H9 (cell line): ENCODE measurements at regions not wholly inside any gene's neighbourhood (a gene's known extent, or its start where the extent isn't known, plus 50 kb on each side); places are given as distances from the start of the nearest gene placed in this dataset.

ENCODE experiments used
- DNase-seq: peaks from one replicate; pipeline ENCODE4 v3.0.0-alpha.2; 2017
- H2AFZ ChIP-seq: one replicate; pipeline ENCODE4 v1.6.1; 2013; ENCODE audit warnings: mild to moderate bottlenecking, low read length, control low read depth, moderate library complexity
- H2AK5ac ChIP-seq: 2 replicates; pipeline ENCODE4 v1.6.1; 2013; ENCODE audit warnings: low read length, control low read depth, mixed read lengths; ENCODE audit not compliant: insufficient read length
- H2BK120ac ChIP-seq: one replicate; pipeline ENCODE4 v1.6.1; 2013; ENCODE audit warnings: low read depth, mild to moderate bottlenecking, low read length, control low read depth, inconsistent platforms; ENCODE audit not compliant: poor library complexity, severe bottlenecking
- H2BK12ac ChIP-seq: 2 replicates; pipeline ENCODE4 v1.6.1; 2013; ENCODE audit warnings: low read length, control low read depth, mixed read lengths, low read depth; ENCODE audit not compliant: insufficient read length
- H2BK15ac ChIP-seq: 2 replicates; pipeline ENCODE4 v1.6.1; 2013; ENCODE audit warnings: low read depth, low read length, control low read depth
- H2BK20ac ChIP-seq: one replicate; pipeline ENCODE4 v1.6.1; 2013; ENCODE audit warnings: low read depth, mild to moderate bottlenecking, low read length, control low read depth, inconsistent platforms; ENCODE audit not compliant: poor library complexity, severe bottlenecking
- H2BK5ac ChIP-seq: 2 replicates; pipeline ENCODE4 v1.6.1; 2013; ENCODE audit warnings: low read length, control low read depth, mixed read lengths; ENCODE audit not compliant: insufficient read length
- H3K14ac ChIP-seq: 2 replicates; pipeline ENCODE4 v1.6.1; 2013; ENCODE audit warnings: low read length, control low read depth; ENCODE audit not compliant: insufficient read depth
- H3K18ac ChIP-seq: 2 replicates; pipeline ENCODE4 v1.6.1; 2013; ENCODE audit warnings: low read depth, mild to moderate bottlenecking, mixed read lengths, low read length, control low read depth; ENCODE audit not compliant: insufficient read length
- H3K23ac ChIP-seq: 2 replicates; pipeline ENCODE4 v1.6.1; 2013; ENCODE audit warnings: low read length, control low read depth, mixed read lengths, low read depth; ENCODE audit not compliant: insufficient read length
- H3K23me2 ChIP-seq: 2 replicates; pipeline ENCODE4 v1.6.1; 2013; ENCODE audit warnings: low read depth, mild to moderate bottlenecking, mixed read lengths, low read length, control low read depth; ENCODE audit not compliant: insufficient read length, poor library complexity, severe bottlenecking
- H3K27ac ChIP-seq: 2 replicates; pipeline ENCODE4 v1.5.1; 2013; ENCODE audit warnings: low read length, control low read depth, mixed read lengths, low read depth; ENCODE audit not compliant: insufficient read length
- H3K27me3 ChIP-seq: 2 replicates; pipeline ENCODE4 v1.6.1; 2013; ENCODE audit warnings: low read length, control low read depth, inconsistent platforms; ENCODE audit not compliant: insufficient read depth
- H3K4ac ChIP-seq: 2 replicates; pipeline ENCODE4 v1.6.1; 2013; ENCODE audit warnings: low read depth, mild to moderate bottlenecking, control low read depth, inconsistent platforms, low read length, moderate library complexity
- H3K4me1 ChIP-seq: 2 replicates; pipeline ENCODE4 v1.6.1; 2013; ENCODE audit warnings: low read length, control low read depth, inconsistent platforms; ENCODE audit not compliant: insufficient read depth
- H3K4me2 ChIP-seq: 2 replicates; pipeline ENCODE4 v1.6.1; 2013; ENCODE audit warnings: low read length, control low read depth, mixed read lengths; ENCODE audit not compliant: insufficient read length, insufficient read depth
- H3K56ac ChIP-seq: 2 replicates; pipeline ENCODE4 v1.6.1; 2013; ENCODE audit warnings: low read depth, mild to moderate bottlenecking, mixed read lengths, low read length, control low read depth; ENCODE audit not compliant: insufficient read length
- H3K79me1 ChIP-seq: 2 replicates; pipeline ENCODE4 v1.6.1; 2013; ENCODE audit warnings: low read depth, mild to moderate bottlenecking, moderate library complexity, low read length, control low read depth, inconsistent platforms; ENCODE audit not compliant: insufficient read depth, poor library complexity, severe bottlenecking
- H3K79me2 ChIP-seq: 2 replicates; pipeline ENCODE4 v1.6.1; 2013; ENCODE audit warnings: low read length, control low read depth, inconsistent platforms; ENCODE audit not compliant: insufficient read depth
- H3K9ac ChIP-seq: 2 replicates; pipeline ENCODE4 v1.6.1; 2013; ENCODE audit warnings: low read length, control low read depth, mixed read lengths; ENCODE audit not compliant: insufficient read length; ENCODE audit errors: extremely low read depth
- H3K9me3 ChIP-seq: one replicate; pipeline ENCODE4 v1.6.1; 2013; ENCODE audit warnings: low read depth, low read length, inconsistent platforms; ENCODE audit not compliant: control insufficient read depth
- H3T11ph ChIP-seq: one replicate; pipeline ENCODE4 v1.6.1; 2013; ENCODE audit warnings: mild to moderate bottlenecking, low read length, control low read depth, inconsistent platforms
- H4K20me1 ChIP-seq: one replicate; pipeline ENCODE4 v1.6.1; 2013; ENCODE audit not compliant: control insufficient read depth, insufficient read length, insufficient read depth
- H4K5ac ChIP-seq: 2 replicates; pipeline ENCODE4 v1.6.1; 2013; ENCODE audit warnings: low read depth, mild to moderate bottlenecking, mixed read lengths, low read length, control low read depth; ENCODE audit not compliant: insufficient read length
- H4K8ac ChIP-seq: replicated peaks from 2 replicates; pipeline ENCODE4 v1.6.1; 2013; ENCODE audit warnings: low read length, control low read depth, mixed read lengths, low read depth; ENCODE audit not compliant: insufficient read length
- H4K91ac ChIP-seq: 2 replicates; pipeline ENCODE4 v1.6.1; 2013; ENCODE audit warnings: low read depth, mild to moderate bottlenecking, moderate library complexity, mixed read lengths, low read length, control low read depth; ENCODE audit not compliant: insufficient read length
- H3K27ac Mint-ChIP-seq, 3 experiments: 2 replicates in 2 of 3; 3 replicates in 1 of 3; pipeline ENCODE4 v1.8.0; 2020 to 2021; ENCODE audit warnings: mixed read lengths in 3 of 3, mild to moderate bottlenecking in 1 of 3, moderate library complexity in 1 of 3
- H3K27me3 Mint-ChIP-seq: 2 replicates; pipeline ENCODE4 v1.8.0; 2021; ENCODE audit warnings: low read depth, mild to moderate bottlenecking, moderate library complexity, mixed read lengths
- H3K36me3 Mint-ChIP-seq, 3 experiments: 2 replicates in 2 of 3; 3 replicates in 1 of 3; pipeline ENCODE4 v1.8.0; 2020 to 2021; ENCODE audit warnings: low read depth in 3 of 3, mixed read lengths in 3 of 3; ENCODE audit not compliant: insufficient read depth in 1 of 3
- H3K4me1 Mint-ChIP-seq, 2 experiments: 2 replicates each; pipeline ENCODE4 v1.8.0; 2020; ENCODE audit warnings: mixed read lengths in 2 of 2
- H3K4me3 Mint-ChIP-seq, 2 experiments: 2 replicates in 1 of 2; 3 replicates in 1 of 2; pipeline ENCODE4 v1.8.0; 2020 to 2021; ENCODE audit warnings: mild to moderate bottlenecking in 2 of 2, mixed read lengths in 2 of 2, moderate library complexity in 1 of 2
- H3K9me3 Mint-ChIP-seq, 2 experiments: 2 replicates in 1 of 2; 3 replicates in 1 of 2; pipeline ENCODE4 v1.8.0; 2020; ENCODE audit warnings: mild to moderate bottlenecking in 2 of 2, mixed read lengths in 2 of 2, moderate library complexity in 1 of 2
- WGBS: extraction: QIAGEN DNeasy Blood & Tissue Kit; methylation state at CpG from one replicate; pipeline ENCODE4 v1.1.7; 2013; ENCODE audit warnings: missing lambda C conversion rate, low lambda C conversion rate, mixed read lengths; ENCODE audit not compliant: insufficient read length; ENCODE audit errors: extremely low coverage; 5-methylcytosine and 5-hydroxymethylcytosine counted together
- TF ChIP-seq, protein P1 (sequence below): fragments of 200-600 bp; sonication (generic); conservative IDR thresholded peaks from 3 replicates; pipeline ENCODE4 v1.8.0; 2021; ENCODE audit warnings: antibody characterized with exemption, mild to moderate bottlenecking

DNA sequence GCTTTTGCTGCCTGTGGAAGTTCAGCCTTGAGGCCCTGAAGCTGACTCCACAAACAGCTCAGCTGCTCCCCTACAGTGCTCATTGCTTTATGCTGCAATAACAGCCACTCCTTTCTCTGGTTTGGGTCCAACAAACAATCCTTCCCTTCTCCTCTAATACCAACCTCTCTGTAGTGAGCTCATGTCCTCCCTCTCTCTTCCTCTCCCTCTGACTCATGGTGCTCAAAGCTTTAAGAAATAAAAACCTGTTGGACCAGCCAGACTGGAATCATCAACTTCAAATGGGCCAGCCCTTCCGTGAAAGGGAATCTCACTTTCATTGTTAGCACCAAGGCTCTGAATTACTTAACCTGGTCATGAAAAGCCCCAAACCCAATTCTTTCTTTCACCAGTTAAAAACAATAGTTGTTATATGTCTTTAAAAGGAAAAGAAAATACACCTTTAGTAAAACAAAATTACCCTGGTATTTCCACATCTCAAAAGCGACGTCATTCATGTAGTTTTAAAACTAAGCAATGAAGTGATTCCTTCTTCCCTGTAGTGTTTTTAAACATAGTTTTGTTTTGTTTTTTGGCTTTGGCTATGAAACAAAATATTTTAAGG lies 126.4 kb downstream of the DUSP6 start:
- no CpG with 5 or more reads among the region's 3 CpGs for WGBS
- no peak overlapping the region for H3K56ac ChIP-seq
- no peak overlapping the region for H3K4ac ChIP-seq
- peak overlapping the region; percentile 66 for H3K18ac ChIP-seq
- H4K20me1 ChIP-seq, result no peaks in the 10 kb centered on the region
- no peak overlapping the region for H3T11ph ChIP-seq
- no peaks in the 10 kb centered on the region for H3K79me1 ChIP-seq
- H3K4me1 Mint-ChIP-seq, result peaks cover 39 to 44% of the 10 kb centered on the region in 2 experiments
- H2AFZ ChIP-seq, result no peak overlapping the region
- no peak overlapping the region for H2BK120ac ChIP-seq
- no peaks in the 10 kb centered on the region for H3K9me3 ChIP-seq
- no peak overlapping the region for H2BK20ac ChIP-seq
- H3K27ac Mint-ChIP-seq, result peak overlapping the region in 2 of 3 experiments; percentile 16 to 79; a peak in 3 of 7 replicates
- TF ChIP-seq, protein P1, sequence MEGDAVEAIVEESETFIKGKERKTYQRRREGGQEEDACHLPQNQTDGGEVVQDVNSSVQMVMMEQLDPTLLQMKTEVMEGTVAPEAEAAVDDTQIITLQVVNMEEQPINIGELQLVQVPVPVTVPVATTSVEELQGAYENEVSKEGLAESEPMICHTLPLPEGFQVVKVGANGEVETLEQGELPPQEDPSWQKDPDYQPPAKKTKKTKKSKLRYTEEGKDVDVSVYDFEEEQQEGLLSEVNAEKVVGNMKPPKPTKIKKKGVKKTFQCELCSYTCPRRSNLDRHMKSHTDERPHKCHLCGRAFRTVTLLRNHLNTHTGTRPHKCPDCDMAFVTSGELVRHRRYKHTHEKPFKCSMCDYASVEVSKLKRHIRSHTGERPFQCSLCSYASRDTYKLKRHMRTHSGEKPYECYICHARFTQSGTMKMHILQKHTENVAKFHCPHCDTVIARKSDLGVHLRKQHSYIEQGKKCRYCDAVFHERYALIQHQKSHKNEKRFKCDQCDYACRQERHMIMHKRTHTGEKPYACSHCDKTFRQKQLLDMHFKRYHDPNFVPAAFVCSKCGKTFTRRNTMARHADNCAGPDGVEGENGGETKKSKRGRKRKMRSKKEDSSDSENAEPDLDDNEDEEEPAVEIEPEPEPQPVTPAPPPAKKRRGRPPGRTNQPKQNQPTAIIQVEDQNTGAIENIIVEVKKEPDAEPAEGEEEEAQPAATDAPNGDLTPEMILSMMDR, result no peak
- no peak overlapping the region for H2AK5ac ChIP-seq
- H2BK5ac ChIP-seq, result no peak overlapping the region
- no peaks in the 10 kb centered on the region for H3K23me2 ChIP-seq
- peak overlapping the region; percentile 4 for H3K4me2 ChIP-seq
- H3K27ac ChIP-seq, result no peak overlapping the region
- no peaks in the 10 kb centered on the region for H3K27me3 ChIP-seq
- no peak overlapping the region for H4K91ac ChIP-seq
- H3K4me3 Mint-ChIP-seq, result no peak overlapping the region; a peak in 1 of 5 replicates
- peaks cover 2 to 4% of the 10 kb centered on the region in 2 experiments; a peak in 4 of 5 replicates for H3K9me3 Mint-ChIP-seq
- no peak overlapping the region for H3K14ac ChIP-seq
- H3K9ac ChIP-seq, result no peak overlapping the region
- H4K8ac ChIP-seq, result no peak overlapping the region
- H3K23ac ChIP-seq, result no peak overlapping the region
- no peak overlapping the region for H4K5ac ChIP-seq
- H2BK12ac ChIP-seq, result no peak overlapping the region
- no peaks in the 10 kb centered on the region; the same call in none of the 2 replicates for H3K27me3 Mint-ChIP-seq
- H2BK15ac ChIP-seq, result no peak overlapping the region
- H3K79me2 ChIP-seq, result no peaks in the 10 kb centered on the region
- H3K36me3 Mint-ChIP-seq, result peaks cover 0 to 13% (median 0%) of the 10 kb centered on the region in 3 experiments; a peak in 4 of 7 replicates
- H3K4me1 ChIP-seq, result peaks cover 2% of the 10 kb centered on the region; the same call in 1 of the 2 replicates
- peak; percentile 65 for DNase-seq
